ENCODE measurements at regions not wholly inside any gene's neighbourhood (a gene's known extent, or its start where the extent isn't known, plus 50 kb on each side); places are given as distances from the start of the nearest gene placed in this dataset.
A peak's percentile ranks its signal among the peaks of the same experiment; 100 is the strongest.

DNA sequence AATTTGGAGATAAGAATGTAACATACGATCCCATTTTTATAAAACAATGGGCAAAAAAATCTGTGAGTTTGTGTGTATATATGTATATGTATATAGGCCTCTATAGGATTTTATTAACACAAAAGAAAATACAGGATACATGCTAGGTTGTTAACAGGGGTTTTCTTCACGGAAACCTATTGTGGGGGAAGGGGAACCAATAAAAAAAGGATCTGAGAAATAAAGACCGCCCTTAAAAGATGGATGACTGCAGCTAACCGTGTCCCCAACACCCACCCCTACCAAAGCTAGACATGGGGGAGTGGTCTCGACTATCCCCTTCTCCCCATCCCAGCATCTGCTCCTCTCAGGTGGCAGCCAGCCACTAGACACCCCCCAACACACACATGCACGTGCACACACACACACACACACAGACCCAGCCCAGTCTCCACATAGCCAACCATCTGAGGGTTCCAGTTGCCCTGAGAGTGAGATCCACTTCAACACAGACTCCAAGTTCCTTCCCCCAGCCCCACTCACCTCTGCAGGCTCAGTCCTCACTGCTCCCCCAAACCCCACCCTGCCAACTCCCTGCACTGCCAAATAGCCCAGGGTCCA is 132.9 kb downstream of the TPRA1 start:
- no peak for DNase-seq

DNA sequence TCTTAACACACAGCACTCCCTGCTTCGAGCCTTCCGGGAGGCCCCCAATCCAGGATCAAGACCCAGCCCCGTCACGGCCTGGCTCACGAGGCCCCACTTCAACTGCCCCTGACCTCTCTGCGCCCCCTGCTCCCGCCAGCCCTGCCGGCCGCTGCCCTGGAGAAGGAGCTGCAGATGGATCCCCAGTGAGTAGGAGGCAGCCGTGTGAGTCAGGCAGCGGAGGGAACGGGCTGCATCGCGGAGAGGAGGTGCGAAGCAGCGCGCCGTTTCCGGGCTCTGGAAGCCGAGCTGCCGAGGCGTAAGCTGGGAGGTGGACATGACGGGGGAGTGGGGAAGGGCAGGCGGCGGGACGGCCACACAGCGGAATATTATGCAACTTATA is 133.4 kb downstream of the TPRA1 start:
- peak; percentile 74 for DNase-seq

DNA sequence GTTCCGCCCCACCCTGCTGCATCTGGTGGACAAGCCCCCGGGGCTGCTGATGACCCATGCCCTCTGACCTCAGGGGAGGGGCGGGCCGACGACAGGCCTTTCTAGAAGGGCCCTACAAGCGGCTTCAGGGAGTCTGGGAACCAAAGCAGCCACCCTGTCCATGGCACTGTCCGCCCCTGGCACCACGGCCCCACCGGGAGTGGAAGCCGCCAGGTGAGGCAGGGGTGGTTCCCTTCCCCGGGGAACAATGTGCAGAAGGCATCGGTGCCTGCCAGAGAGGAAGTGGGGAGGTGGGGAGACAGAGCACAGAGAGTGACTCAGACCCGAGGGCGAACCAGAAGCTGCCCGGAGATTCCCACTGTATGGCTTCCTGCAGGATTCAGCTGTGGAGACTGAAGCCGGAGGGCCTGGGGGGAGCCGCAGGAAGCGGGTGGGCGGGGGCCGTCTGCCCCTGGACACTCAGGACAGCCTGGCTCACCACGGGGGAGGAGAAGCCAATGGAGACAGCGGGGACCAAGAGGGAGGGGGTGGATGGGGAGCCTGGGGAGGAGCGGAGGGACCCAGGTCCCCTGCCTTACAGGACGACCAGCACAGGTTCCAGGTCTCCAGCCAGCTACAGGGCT is 134.0 kb downstream of the TPRA1 start:
- peak; percentile 81 for DNase-seq

DNA sequence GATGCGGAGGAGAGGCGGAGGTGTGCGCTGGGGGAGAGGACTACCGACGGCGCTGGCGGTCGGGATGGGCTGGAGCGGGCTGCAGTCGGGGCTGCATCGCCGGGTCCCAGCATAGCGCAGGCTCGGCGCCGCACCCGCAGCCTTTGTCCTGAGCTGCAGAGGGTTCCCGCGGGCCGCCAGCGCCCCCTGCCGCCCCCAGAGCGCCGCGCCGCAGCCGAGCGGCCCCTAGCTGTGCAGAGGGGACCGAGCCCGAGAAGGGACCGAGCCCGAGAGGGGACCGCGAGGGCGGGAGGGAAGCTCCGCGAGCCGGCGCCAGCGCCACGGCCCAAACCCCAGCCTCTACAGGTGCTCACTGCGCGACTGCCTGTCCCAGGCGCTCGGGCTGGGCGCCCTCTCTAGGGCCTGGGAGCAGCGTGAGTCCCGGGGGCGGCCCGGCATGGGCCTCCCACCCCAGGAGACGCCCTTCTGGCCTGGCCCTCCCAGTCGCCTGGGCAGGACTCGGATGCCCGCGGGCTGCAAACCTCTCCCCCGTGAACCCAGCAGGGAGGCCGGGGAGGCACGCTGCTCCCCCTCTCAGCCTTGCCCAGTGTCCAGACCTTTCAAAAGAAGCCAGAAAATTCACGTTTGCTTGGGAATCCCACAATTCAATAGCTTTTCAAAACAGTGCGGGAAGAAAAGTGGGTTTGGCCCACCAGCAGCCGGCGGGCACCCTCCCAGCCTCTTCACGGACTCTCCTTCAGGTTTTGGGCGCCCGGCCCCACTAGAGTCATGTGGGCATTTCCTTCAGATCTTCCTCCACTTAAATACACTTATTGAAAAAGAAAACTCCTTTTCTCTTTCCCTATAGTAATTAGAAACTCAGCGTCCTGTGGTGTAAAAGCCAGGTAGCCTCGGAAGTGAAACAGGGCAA is 134.7 kb downstream of the TPRA1 start:
- peak; percentile 68 for DNase-seq

DNA sequence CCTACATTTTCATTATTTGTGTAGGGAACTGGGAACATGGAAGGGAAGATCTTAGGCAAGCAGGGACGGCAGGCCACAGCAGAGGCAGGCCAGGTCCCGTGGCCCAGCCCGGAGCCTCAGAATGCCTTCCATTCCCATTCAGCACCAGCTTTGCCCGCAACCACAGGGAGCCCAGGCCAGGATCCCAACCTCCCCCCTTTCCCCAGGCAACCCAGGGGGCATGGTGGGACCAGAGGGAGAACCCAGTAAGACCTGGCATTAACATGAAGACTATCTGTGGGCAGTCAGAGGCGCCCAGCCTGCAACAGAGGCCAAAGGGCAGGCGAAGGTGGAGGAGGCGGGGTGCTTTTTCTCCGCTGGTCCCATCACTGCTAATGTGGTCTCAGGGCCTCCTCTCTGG is 135.6 kb downstream of the TPRA1 start:
- no peak for DNase-seq

DNA sequence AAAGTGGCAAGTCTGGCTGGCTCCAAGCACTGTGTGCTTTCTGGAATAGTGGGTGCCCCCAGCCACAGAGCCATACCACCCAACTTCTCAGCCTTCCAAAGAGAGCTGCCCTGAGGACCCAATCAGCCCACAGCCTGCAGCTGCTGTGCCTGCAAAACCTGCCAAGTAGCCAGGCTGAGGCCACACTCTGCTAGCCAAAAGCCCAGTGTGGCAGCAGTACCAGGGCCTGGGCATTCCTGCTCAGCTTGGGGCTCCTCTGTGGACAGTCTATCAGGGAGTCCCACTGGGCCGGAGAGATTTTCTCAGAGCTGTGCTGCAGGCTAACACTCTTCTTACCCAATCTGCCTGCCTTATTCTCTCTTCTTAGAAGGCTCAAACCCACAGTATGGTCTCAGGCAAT is 136.5 kb downstream of the TPRA1 start:
- DNase-seq: no peak

DNA sequence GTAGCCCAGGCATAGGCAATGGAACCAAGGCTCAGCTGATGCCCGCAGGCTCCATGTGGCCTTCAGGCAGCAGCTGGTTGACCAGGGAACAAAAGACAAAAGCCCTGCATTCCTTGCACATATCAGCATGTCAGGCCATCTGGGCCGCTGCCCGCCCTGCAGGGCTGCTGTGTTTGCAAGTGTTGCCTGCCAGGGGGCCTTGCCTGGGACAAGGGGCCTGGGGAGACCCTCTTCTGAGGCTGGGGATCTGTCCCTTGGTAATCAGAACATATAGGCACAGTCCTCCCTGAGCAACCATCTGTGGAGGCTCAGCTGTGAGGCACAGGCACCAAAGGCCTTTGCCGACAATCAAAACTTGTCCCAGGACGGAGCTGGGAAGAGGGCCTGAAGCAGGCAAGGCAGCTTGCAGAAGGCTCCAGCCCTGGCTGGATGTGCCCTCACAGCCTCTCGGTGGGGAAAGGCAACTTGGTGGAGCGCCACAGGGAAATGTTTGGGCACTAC is 138.2 kb downstream of the TPRA1 start:
- DNase-seq: no peak

DNA sequence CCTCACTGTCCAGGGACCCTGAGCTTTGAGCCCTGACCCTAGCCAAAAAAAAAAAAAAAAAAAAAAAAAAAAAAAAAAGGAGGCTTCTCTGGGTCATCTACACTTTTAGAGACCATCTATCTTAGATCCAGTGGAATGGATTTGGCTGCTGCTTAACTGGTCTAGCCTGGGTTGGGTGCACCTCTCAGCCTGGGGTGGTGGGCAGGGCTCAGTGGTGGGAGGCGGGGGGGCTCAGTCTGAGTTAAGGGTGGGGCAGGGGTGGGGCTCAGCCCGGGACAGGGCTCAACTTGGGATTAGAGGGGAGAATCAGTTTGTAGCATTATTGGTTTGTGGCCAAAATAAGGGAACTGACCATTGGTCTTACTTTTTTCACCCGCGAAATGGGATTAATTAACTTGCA is 139.2 kb downstream of the TPRA1 start:
- DNase-seq: no peak

DNA sequence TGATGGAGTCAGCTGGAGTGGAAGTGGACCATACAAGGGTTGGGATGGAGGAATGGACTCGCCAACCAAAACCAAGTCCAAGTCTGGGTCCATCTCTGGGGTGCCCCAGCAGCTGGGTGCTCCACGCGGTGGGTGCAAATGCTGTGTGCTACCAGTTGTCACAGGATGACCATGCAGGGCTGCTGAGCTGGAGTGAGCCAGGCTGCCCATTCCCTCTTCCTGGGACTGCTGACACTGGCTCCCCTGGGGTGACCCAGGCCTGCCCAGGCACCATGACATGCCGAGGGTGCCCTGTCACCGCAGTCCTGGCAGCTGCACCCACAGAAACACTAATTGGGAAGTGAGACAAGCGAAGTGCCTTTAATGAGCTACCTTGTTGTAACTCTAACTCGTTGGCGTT is 140.2 kb downstream of the TPRA1 start:
- DNase-seq: no peak

DNA sequence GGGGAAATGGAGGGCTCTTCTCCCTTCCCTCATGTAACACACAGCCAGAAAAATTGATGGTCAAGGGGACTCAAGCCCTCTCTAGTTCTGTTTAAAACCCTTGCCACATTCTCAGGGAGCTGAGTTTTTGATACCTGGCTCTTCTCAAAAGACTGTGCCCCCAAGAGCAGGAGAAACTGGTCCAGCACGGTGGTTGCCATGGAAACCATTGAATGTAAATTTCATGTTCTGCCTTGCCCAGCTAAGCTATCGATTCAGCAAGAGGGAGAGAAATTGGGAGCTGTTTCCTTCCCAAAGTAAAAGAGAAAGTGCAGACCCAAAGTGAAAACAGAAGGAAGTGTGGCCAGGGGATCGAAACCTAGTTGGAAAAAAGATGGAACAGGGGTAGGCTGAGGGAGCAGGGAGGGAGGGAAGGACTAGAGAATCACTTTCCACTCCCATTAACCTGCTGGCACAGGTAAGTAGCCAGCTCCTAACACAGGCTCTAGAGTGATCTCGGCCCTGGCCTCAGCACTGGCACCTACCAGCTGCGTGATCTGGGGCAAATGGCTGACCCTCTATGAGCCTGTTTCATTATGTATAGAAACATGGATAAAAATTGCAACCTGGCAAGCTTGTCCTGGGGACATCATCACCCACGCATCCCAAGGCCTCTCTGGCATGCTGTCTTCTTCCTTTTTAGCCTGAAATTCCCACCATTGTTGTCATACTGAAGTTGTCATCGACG is 140.9 kb downstream of the TPRA1 start:
- DNase-seq: no peak

DNA sequence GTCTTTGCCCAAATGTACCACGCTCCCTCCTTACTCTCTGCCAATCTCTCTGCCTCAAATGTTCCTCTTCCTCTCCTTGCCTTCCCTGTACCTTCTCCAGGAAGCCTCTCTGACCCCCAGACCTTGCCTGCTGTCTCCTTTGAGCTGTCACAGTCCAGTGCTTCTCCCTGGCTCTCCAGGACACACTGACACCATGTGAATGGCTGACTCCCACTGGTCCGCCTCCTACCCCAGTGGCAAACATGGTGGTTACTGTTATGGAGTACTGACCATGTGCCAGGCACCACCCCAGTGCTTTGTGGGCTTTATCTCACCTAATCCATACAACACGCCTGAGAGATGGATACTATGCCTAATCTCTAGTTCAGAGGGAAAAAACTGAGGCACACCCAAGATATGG is 141.9 kb downstream of the TPRA1 start:
- DNase-seq: no peak

DNA sequence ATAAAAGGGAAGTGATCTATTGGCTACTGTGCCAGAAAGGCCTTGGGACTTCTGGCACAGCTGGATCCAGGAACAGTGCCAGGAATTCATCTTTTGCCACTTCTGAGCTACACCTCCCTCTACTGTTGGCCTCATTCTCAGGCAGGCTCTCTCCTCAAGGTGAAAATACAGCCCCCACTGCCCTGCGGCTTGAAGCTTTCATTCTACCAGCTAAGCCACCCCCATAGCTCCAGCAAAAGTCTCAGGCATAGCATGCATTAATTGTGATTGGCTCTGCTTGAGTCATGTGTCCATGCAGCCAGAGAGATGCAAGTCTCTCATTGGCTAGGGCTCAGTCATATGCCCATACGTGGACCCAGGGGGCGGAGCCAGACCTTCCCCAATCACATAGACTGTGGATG is 142.4 kb downstream of the TPRA1 start:
- DNase-seq: no peak

DNA sequence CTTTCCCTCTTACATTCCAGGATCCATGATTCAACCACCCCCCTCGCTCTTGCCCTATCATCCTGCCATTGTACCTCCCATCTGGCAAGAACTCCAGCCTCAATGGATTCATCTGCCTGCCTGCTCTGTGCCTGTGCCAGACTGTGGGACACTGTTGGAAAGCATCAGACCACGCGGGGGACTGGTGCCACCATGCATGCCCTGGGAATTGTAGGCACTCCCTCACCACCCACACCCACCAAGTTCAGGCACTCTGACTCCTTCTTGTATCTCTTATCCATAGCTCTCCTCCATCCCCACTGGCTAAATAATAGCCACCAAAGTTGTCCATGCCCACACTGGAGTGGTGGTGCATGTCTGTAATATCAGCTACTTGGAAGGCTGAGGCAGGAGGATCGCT is 143.8 kb downstream of the TPRA1 start:
- DNase-seq: no peak

DNA sequence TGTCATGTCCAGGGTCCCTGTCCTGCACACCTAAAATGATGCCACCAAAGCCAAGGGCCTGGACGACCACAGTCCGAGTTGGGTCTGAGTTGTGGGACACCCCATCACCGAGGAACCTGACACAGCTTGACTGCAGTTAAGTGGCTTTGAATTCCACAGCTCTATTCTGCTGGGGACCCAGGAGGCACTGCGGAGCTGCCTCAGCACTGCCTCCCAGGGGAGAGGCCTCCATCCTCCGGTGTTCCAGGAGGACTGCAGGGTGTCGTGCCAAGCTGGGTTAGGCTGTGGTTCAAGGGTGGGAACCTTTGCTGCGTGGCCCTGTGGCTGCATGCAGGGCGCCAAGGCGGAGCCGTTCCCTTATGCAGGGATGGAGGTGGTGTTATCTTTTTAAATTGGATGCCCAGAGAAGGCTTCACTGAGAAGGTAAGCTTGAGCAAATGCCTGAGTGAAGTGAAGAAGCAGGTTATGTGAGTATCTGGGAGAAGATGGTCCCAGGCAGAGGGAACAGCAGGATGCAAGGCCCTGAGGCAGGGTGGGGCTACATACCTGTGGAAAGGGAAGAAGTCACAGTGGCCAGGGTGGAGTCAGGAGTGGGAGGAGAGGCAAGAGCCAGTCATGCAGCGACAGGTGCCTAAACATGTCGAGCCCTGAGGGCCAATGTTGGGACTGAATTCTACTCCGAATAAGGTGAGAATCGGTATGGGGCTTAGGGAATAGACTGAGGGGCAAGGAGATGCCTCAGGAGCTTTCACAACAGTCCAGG is 144.8 kb downstream of the TPRA1 start:
- no peak for DNase-seq

DNA sequence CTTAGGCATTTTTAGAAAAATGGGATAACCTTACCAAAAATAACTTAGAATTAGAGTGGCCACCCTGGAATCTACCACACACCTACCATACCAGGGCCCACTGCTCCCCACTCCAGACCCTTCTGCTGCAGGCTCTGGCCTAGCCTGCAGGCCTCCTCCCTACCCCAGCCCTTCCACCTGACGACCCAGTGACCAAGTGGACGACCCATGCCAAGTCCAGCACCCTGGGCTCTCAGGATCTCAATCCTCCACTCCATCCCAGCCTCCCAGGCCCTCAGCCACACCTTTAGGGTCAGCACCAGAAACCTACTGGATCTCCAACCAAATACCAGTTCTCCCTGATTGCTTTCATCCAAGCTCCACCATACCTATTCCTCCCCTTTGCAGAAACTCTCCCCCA is 145.8 kb downstream of the TPRA1 start:
- DNase-seq: no peak

DNA sequence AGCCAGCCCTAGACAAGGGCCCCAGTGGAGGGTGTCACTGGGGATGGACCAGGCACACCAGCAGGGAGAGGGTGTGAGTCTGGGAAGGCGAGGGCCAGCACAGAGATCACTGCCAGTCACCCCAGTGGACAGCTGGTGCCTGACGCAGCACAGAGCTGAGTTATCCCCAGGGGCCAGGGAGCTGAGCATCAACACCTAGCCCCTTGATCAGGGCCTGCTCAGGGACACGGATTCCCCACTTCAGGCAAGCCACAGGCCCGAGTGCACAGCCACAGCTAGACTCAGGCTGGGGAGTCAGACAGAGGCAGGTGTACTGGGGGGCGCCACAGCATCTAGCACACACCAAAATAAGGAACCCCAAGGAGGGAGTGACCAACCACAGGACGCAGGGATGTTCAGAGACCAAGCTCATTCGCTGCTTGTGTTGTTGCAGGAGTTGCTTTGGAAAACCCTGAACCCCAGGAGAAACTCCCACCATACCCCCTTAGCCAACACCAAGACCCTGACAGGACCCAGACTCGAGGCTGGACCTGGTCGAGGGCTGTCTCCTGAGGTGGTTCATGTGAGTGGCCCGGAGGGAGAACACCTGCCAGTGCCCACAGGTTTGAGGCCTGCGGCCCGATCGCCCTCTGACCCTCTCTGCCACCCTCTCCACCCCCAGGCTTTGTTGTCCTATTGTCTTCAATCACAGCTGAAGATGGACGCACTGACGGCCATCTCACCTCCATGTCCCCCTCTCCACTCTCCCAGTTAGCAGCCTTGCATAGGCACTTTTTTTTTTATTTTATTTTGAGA is 146.8 kb downstream of the TPRA1 start:
- DNase-seq: no peak

DNA sequence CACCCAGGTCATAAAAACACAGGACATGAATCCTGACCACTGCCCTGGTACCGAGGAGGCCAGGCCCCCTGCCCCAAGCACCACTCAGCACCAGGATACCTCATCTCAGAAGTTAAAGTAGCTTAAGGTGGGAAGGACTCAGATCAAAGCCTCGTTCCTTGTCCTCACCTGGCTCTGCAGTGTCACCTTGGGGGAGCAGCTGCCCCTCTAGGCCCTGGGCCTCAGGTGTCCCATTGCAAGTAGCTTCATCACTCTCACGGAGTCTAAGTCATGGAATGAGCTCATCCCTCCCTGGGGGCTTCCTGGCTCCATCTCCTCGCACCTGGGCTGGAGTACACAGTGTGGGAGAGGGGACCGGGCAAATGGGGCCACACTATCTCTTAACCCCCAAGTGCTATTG is 148.0 kb downstream of the TPRA1 start:
- DNase-seq: no peak

DNA sequence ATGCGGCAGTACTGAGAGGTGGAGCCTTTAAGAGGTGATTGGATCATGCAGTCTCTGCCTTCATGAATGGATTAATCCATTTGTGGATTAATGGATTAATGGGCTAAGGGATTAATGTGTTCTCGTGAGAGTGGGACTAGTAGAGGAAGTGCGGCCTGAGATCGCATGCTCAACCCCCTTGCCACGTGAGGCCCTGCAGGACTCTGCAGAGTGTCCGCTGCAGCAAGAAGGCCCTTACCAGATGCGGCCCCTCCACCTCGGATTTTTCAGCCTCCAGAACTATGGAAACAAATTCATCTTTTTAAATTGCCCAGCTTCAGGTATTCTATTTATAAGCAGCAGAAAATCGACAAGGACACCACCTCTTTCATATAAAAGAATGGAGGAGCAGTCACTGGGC is 148.8 kb downstream of the TPRA1 start:
- DNase-seq: no peak

DNA sequence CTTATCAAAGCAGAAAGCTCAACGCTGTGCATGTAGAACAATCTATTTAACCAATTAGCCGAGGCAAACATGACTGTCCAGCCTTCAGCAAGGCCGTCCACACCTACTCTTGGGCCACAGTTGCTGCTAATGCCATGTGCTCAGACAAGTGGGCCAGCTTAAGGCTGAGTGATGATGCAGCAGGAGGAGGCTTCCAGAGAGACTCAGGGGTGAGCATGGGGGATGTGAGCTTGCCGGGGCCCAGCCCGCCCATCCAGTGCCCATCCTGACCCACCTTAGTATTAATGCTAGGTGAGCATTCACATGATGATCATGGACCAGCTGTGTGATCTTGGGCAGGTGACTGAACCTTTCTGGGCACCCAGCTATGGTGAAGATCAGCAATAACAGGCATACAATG is 150.1 kb downstream of the TPRA1 start:
- no peak for DNase-seq

DNA sequence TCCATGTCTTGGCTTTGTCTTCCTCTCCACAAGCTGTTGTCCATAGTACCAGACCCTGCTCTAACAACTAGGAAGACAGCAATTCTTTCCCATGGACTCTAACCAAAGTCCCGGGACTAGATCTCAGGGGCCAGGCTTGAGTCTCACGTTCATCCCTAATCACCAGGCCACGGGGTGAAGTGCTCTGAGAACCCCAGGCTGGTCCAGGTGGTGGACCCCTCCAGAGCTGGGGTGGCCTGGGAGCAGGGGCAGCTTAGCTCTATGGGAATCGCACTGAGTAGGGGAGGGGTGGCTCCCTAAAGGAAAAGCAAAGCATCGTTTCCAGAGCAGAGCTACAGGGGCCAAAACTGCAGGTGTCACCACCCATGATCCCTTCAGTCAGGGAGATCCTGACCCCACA is 150.9 kb downstream of the TPRA1 start:
- DNase-seq: no peak

DNA sequence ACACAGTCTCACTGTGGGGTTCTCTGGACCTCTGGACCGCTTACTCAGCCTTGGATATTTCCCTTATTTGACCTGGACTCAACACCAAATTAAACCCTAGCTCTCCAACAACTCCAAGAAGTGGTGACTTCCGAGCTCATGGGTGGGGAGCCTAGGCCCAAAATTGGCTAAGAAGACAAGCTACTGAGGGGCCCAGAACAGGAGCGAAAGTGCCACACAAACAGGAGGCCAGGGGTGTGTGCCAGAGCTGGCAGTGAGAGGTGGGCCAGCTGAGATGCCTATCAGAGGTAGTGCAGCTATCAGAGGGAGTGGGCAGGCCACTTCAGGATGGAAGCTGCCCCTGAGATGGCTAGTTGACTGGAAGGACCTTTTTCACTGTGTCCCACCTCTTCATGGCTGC is 151.1 kb upstream of the PRR20G start:
- no peak for DNase-seq

DNA sequence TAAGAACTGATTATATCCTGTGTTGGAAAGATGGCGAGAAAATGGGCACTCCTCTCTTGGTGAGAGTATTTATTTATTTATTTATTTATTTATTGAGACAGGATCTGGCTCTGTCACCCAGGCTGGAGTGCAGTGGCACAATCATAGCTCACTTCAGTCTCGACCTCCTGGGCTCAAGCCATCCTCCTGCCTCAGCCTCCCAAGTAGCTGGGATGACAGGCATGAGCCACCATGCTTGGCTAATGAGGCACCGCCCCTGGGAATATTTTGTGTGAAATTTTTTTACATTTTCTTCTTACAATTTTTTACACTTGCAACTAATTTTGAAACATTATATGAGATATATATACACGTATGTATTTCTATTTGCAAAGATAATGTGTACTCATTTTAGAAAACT is 150.5 kb upstream of the PRR20G start:
- DNase-seq: no peak
